ENCODE measurements at regions not wholly inside any gene's neighbourhood (a gene's known extent, or its start where the extent isn't known, plus 50 kb on each side); places are given as distances from the start of the nearest gene placed in this dataset.

DNA sequence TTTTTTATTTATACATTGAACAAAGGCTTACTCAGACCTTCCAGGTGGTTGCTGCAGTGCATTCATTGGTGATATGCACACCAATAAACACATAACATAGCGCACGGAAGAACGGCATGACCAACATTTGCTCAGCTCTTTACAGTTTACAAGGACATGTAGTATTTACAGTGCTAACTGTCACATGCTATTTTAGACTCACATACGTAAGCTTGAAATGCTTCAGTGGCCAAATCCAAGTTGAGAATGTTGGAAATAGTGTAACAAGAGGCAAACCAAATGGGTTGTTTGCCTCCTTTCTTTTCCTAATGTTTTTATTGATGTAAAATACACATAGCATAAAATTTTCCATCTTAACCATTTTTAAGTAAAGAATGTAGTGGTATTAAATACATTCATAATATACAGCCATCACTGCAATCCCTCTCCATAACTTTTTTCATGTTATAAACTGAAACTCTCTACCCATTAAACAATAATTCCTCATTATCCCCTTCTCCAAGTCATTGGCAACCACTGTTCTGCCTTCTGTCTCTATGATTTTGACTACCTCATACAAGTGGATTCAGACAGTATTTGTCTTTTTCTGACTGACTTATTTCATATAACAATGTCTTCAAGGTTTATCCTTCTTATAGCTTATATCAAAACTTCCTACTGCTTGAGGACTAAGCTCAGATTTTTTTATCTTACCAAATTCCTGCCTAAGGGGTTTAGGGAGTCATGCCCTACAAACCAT, 1722.9 kb upstream of the AGA start:
- WGBS (ENCODE audit: insufficient coverage, insufficient replicate concordance, low lambda C conversion rate, missing lambda C conversion rate): 69% methylated on average over 4 of the region's 4 CpGs
- H3K9me3 ChIP-seq (replicated peaks; ENCODE audit: control insufficient read depth, insufficient read depth, low read length): no peaks in the 10 kb centered on the region
- H3K4me1 ChIP-seq (ENCODE audit: control insufficient read depth, insufficient read depth, low read length): no peaks in the 10 kb centered on the region
- no peaks in the 10 kb centered on the region for H4K20me1 ChIP-seq (ENCODE audit: control insufficient read depth, insufficient read depth)
- H3K9ac ChIP-seq (ENCODE audit: control insufficient read depth, insufficient read depth, low read length): no peak overlapping the region
- in situ Hi-C loops (cut with MboI): no loop called here
- H3K4me2 ChIP-seq (ENCODE audit: control insufficient read depth, insufficient read depth): no peak overlapping the region
- DNase-seq (ENCODE audit: low read depth, low spot score) (no peak), FAIRE-seq (no peak), ATAC-seq (no peak)
- no peaks in the 10 kb centered on the region for H3K36me3 ChIP-seq (ENCODE audit: control insufficient read depth in 2 of 2, insufficient read depth in 2 of 2, low read length in 1 of 2)
- ChIA-PET RAD21 (ENCODE audit: unreplicated experiment) (no interaction called here), SMC1A (ENCODE audit: uncharacterized antibody, unreplicated experiment) (interaction anchor here (1.2 kb wide), 1 partner anchor 37 kb away, joined by 3 read pairs; no protein-coding TSS in a partner anchor), CTCF (no interaction called here), POLR2A (no interaction called here)
- no peaks in the 10 kb centered on the region for H3K79me2 ChIP-seq (ENCODE audit: control insufficient read depth, insufficient read depth, low read length)
- no TSS peak for BruUV-seq (replicated peaks)
- H3K4me3 ChIP-seq: no peak overlapping the region
- no peak overlapping the region for H2AFZ ChIP-seq (ENCODE audit: control insufficient read depth, low read depth, low read length)
- no peaks in the 10 kb centered on the region for H3K27me3 ChIP-seq (replicated peaks in 1 of 2; ENCODE audit: control insufficient read depth in 2 of 2, insufficient read depth in 2 of 2, low read length in 1 of 2)
- H3K27ac ChIP-seq (ENCODE audit: control insufficient read depth, insufficient read depth): no peak overlapping the region
- TF ChIP-seq SIN3A (IDR thresholded peaks at IDR 0.05; ENCODE audit: low read depth, low read length): no peak
- TF ChIP-seq CHD1 (IDR thresholded peaks at IDR 0.05; ENCODE audit: low read depth, low read length): no peak
- no peak for TF ChIP-seq USF2 (IDR thresholded peaks at IDR 0.05; ENCODE audit: borderline replicate concordance, low read depth, low read length)
- TF ChIP-seq CREM (IDR thresholded peaks at IDR 0.05; ENCODE audit: low read depth): no peak
- no peak for TF ChIP-seq MEF2A (IDR thresholded peaks at IDR 0.05; ENCODE audit: insufficient read depth, low read depth, low read length)
- no peak for TF ChIP-seq GATAD2B (conservative IDR thresholded peaks at IDR 0.05; ENCODE audit: low read depth)
- TF ChIP-seq RFX5 (IDR thresholded peaks at IDR 0.05; ENCODE audit: low read depth, low read length): no peak
- no peak for TF ChIP-seq SMARCA5 (IDR thresholded peaks at IDR 0.05)
- TF ChIP-seq PML (IDR thresholded peaks at IDR 0.05; ENCODE audit: low read length): no peak
- no peak for TF ChIP-seq RUNX3 (IDR thresholded peaks at IDR 0.05; ENCODE audit: low read length)
- TF ChIP-seq ZNF217 (IDR thresholded peaks at IDR 0.05): no peak
- TF ChIP-seq CBX3 (IDR thresholded peaks at IDR 0.05; ENCODE audit: borderline replicate concordance, low read depth): no peak
- no peak for TF ChIP-seq RAD21 (IDR thresholded peaks at IDR 0.05; ENCODE audit: insufficient read depth, low read depth, low read length)
- TF ChIP-seq MTA3 (IDR thresholded peaks at IDR 0.05; ENCODE audit: borderline replicate concordance, low read length): no peak
- TF ChIP-seq STAT1 (conservative IDR thresholded peaks at IDR 0.05): no peak
- TF ChIP-seq ZNF687 (IDR thresholded peaks at IDR 0.05): no peak
- no peak for TF ChIP-seq SMC3 (IDR thresholded peaks at IDR 0.05; ENCODE audit: borderline replicate concordance, low read length)
- intact Hi-C loops (cut with micrococcal nuclease; ENCODE audit: unreplicated experiment): no loop called here

All from GM12878 (cell line).